Renal cortex interstitium (tissue), 11 donors: ENCODE measurements at regions not wholly inside any gene's neighbourhood (a gene's known extent, or its start where the extent isn't known, plus 50 kb on each side); places are given as distances from the start of the nearest gene placed in this dataset.
A peak's percentile ranks its signal among the peaks of the same experiment; 100 is the strongest.

ENCODE experiments used
- DNase-seq, 11 donors: peaks; one replicate each; pipeline ENCODE4 v3.0.0-alpha.2; 2013; ENCODE audit warnings: low read depth in 9 of 11, low spot score in 4 of 11; ENCODE audit errors: extremely low read depth in 1 of 11

DNA sequence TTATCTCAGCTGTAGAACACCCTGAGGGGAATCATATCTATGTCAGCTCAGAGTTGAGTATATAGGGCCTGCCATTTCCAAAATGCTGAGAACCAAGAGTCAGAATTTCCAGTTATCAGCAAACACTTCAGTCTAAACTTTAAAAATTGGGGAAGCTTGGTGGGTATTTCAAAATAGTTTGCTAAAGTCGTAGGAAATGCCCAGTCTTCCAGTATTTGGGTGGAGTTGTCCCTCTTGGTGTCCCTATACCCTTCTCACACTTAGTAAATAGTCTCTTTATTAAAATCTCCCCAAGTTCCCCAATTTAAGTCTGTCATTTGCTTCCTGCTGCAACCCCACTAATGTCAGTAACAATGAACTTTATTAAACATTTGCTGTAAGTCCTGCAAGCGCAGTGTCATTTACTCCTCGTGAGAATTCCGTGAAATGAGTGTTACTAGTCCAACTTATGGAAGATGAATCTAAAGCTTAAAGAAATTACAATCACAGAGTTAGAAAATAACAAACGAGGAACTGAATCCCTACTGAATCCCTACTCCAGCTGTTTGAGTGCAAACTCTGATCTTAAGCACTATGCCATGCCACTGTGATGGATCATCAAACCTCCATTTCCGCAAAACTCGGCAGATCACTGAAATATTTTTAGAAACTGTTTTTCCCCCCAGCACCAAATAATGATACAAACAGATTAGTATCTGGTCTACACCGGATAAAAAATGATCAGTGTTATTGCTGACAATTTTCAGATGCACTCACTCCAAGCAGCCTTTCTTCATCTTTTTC lies 341.7 kb upstream of the PROK2 start:
- no peak for DNase-seq

DNA sequence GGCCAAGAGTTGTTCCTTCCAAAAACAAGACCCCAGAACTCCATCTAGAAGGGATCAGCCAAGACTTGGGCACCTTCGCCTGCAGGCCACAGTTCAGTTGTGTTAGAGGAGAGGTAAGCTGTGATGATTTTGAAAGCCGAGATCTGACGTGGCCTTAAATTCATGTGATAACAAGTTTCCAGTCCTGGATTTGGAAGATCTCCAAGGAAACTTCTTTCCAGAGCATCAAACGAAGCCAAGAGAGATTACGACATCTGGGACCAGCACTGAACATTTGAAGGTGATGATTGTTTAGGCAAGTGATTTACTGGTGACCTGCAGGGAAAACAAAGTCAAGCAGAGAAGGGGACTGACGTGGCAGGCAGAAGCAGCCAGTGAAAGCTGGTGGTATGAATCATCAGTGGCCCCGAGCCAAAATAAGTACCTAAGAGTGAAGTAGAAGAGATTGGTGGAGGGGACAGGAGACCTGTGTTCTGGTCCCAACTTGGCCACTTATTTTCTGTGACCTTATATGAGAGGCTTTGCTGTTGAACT lies 339.0 kb upstream of the PROK2 start:
- no peak for DNase-seq

DNA sequence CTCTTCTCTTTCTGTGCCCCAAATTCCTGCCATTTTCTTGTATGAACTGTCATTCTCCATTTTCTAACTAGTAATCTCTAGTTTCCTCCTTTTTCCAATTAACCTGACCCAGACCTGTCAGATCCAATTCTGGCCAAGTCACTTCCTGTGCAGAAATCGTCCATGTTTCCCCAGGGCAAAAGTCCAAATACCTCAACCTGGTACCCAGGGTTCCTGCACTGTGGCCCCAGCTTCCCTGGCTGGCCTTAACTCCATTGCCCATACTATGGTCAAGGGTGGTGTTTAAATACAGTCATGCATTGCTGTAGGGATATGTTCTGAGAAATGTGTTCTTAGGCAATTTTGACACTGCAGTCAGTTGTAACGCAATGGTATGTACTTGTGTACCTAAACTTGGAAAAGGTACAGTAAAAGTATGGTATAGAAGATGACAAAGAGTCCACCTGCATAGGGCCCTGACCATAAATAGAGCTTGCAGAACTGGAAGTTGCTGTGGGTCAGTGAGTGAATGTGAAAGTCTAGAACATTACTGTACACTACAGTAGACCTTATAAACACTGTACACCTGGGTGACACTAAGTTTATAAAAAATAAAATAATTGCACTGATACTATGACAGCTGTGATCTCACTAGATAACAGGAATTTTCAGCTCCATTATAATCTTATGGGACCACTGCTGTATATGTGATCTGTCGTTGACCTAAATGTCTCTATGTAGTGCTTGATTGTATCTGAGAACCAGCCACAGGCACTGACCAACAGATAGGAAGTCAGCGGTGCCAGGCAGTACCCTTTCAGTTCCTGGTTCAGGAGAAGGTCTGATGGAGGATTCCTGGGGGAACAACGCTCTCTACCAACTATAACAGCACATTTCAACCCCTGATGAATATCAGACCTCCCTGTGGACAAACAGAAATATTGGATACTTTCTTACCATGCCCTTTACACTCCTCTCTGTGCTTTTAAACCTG lies 336.1 kb upstream of the PROK2 start:
- DNase-seq: no peak

DNA sequence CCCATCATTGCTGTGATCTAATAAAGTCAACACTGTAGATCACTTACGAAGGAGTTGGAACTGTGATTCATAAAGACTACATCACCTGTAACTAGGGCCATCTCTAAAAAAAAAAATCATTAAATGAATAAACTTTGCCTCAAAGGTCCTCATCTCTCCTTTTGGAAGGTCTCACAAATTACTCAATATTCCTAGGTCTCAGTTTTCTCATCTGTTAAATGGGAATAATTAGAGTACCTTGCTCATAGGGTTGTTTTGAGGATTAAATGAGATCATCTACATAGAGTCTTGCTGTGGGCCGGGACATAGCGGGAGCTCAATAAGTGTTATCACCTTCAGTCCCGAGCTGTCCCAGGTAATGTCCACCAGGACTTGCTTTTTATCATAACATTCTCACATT lies 335.1 kb upstream of the PROK2 start:
- no peak for DNase-seq

DNA sequence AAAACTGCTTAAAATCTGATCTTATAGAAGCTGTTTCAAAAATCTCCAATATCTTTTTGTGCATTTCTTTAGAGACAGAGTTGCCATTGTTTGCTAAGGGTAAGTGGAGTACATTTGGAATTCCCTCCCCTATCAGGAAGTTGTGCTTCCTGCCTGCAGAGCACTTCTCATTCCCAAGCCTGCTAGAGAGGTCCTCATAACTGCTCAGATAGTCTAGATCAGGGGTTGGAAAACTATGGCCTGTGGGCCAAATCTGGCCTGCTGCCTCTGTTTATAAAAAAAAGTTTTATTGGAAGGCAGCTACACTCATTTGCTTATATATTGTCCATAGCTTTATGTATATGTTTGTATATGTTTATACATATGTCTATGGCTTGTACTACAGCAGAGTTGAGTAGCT lies 333.7 kb upstream of the PROK2 start:
- DNase-seq: no peak

DNA sequence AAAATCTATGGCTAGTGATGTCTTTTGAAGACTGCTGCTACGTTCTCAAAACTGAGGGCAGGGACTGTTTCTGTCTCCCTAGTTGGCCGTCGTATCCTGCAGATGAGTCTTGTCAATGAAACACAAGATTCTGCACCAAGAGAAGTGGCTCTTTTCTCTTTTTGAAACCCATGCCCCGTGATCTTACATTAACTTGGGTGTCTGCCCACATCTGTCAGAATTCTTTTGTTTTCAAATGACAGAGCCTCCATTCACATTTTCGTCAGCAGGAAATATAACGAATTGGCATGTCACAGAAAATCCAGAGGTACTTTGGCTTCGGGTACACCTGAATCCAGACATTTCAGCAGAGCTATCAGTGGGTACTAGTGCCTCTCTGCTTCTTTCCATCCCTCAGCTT lies 331.3 kb upstream of the PROK2 start:
- no peak for DNase-seq

DNA sequence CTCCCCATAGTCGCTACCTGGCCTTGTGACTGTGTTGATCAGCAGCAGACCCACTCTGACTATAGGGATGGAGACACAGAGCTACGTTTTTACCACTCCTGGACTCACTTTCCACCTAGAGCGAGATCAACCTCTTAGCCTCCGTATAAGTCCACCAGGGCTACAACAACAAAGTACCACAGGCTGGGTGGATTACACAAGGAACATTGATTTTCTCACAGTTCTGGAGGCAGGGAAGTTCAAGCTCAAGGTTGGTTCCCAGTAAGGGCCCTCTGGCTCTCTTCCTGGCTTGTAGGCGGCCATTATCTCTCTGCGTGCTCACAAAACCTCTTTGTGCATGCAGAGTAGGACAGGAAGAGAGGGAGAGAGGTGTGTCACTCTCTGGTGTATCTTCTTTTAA lies 330.4 kb upstream of the PROK2 start:
- DNase-seq: no peak

DNA sequence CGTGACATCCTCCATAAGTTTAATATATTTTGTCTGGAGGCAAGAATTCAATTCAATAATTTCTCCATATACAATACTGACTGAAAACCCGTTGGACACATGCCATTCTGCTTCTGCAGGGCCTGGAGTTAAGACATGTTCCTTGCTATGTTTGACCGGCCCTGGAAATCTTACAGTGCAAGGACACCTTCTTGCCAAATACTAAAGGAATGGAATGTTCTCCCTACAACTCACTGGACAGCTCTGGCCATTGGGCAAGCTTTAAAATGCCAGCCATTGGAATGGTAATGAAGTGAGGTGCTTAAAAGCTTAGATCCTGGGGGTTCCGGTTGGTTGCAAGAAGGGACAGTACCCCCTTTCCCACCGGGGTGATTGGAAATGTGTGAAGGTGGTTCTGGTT lies 329.8 kb upstream of the PROK2 start:
- DNase-seq: no peak

DNA sequence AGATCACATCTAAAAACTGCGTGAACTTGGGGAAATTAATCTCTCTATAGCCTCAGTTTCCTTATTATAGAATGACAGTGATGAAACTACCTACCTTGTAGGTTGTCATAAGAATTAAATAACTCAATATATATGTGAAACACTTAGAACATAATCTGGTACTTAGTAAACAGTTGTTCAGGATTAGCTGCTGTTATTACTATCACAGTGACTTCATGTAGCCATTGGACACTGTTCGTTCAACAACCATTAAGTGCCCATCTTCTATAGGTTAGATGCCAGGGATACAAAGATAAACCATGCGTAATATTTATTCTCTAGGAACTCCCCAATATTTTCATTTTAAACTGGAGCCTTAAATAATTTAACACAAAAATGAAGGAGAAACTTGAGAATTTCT lies 329.0 kb upstream of the PROK2 start:
- no peak for DNase-seq

DNA sequence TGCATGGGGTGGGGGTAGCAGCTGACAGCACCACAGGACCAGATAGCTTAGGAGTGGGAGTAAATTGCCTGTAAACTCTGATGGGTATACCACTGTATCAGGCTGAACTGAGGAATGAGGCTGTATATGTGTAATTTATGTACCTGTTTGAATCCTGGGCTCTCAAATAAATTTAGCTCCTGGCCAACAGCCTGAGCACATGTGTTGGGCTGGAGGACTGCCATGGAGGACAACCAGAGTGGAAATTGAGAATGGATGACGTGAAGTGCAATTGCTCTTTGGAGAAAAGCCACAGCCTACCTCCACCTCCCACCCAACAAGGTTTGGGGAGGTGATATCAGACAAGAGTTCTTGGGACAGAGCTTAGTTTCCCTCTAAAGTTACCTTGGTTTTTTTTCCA lies 328.6 kb upstream of the PROK2 start:
- DNase-seq: no peak

DNA sequence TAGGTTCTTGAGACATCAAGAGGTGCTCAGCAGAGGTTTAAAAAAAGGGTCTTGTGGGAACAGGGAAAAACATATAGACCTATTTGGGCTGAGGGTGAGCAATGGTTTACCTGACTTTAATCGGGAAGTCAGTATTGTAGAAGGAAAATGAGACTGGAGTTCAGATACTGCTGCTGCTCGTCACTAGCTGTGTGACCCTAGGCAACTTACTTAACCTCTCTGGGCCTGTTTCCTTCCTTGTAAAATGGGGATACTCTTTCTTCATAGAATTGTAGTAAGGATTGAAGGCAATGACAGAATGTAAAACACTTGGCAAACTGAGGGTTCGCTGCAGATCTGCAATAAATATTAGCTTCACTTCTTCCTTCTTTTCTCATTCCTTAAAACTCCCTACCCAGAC lies 327.5 kb upstream of the PROK2 start:
- DNase-seq: no peak

DNA sequence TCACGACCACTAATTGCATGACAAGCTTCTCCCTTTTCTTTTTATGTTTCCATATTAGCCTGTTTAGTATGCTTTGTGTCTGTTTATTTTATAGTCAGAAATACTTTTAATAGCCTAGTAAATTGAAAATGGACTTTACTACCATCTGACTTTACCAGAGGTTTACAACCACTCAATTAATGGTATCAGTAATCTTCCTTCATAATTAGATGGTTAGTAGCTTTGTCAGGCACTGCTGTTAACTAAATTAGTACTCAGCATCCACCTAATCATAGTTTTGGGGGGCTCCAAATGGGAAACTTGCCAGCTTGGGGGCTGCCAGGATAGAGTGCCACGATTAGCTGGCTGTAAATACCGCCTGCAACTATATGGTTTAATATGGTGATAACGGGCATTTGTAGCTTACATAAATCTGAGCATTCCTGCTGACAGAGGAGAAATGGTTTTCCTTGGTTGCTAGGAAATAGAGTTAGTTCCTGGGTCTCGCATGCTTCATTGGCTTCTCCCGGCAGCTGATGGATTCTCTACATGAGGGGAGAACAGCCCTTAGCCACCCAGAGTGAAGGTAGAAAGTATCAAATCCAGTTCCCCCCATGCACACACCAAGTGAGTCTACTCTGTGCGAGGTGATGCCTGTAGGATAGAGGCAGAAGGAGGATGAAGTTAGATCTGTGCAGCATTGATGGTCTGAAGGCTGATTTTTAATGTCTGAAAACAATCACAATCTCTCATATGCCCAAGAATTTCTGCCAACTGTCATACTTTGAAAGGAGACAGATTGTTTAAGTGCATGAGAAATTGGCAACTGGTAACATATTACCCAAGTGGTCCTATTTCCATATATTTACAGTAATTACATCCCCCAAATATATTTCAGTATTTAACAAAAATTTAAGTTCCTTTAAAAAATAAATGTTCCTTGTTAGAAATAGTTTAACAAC lies 326.6 kb upstream of the PROK2 start:
- DNase-seq: no peak

DNA sequence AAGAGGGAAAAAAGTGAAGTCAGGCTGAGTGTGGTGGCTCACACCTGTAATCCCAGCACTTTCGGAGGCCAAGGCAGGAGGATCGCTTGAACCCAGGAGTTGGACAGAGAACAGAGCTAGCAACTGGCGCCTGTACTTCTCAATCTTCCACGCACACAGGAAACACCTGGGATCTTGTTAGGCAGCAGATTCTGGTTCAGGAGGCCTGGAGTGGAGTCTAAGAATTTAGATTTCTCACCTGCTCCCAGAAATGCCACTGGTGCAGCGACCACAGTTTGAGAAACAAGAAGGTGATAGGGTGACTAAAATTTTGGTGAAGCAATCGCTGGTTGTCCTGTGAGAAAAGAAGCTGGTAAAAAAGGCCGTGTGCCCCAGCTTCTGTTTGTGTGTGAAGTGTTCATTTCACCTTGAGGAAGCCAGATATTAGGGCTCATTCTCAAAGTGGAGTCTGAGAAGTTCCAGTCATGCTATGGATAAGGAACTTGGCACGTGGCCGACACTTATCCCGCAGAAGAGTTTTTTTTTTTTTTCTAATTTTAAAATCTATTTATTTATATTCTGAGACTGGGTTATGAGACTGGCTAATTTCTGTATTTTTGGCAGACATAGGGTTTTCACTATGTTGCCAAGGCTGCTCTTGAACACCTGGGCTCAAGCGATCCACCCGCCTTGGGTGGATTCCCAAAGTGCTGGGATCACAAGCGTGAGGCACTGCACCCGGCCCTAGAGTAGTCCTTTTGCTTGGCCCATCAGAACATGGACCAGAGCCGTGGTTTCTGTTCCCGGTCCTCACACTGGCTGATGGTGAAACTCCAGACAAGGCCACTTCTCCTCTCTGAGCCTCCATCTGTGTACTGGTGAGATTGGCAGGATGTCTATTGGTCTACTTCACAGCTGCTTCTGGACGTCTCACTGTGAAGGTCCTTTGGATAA lies 324.6 kb upstream of the PROK2 start:
- DNase-seq: no peak

DNA sequence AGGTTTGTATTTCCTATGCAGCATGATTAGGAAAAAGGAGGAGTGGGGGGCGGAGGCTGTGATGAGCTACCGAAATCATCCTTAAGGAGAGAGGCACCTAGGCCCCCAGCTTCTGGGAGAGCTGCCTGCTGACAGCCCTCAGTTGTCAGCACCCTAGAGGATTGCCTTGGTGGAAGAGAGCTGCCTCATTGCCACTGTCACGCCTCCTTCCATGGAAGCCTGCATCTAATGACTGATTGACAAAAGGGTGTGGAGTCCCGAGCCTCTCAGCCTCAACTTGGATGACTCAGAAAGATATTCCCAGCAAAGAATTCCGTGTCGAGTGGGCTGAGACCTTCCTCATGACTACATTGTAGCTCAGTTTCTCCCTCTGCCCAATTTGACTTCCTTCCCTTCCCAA lies 320.4 kb upstream of the PROK2 start:
- DNase-seq: no peak

DNA sequence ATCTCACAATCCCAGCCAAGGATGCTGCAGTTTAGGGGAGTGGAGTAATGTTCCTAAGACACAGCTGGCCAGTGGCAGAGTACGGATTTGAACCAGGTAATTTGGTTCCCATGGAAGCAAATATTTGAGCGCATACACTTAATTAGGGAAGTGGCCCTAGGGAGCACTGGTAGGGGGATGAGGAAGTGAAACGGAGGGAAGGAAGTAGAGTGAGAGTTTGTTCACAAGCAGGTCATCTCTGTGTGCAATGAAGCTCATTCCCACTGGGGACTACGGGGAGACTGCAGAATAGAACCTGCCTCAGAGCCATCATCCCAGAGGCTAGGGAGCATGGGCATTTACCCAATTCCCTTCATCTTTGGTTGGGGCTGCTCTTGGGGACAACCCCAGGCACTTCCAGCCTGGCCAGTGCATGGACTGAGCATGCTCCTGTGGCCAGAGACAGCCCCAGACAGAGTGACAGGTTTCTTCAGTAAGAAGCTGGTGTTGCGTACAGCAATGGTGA lies 317.2 kb upstream of the PROK2 start:
- DNase-seq: no peak

DNA sequence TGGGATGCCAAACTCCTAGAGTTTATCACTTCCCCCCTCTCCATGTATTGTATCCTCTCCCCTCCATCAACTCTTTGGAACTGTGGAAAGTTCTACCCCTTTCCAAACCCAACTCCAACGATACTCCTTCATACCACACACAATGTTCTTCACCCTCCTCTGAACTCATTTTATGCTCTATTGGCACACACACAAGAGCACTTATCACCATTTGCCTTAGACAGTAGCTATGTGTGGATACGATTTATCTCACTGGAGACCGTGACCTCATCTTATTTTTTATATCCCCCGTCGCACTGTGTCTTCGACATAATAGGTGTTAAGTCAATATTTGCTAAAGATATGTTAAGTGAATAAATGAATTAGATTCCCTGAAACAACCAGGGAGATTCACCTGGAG lies 316.5 kb upstream of the PROK2 start:
- DNase-seq: no peak

DNA sequence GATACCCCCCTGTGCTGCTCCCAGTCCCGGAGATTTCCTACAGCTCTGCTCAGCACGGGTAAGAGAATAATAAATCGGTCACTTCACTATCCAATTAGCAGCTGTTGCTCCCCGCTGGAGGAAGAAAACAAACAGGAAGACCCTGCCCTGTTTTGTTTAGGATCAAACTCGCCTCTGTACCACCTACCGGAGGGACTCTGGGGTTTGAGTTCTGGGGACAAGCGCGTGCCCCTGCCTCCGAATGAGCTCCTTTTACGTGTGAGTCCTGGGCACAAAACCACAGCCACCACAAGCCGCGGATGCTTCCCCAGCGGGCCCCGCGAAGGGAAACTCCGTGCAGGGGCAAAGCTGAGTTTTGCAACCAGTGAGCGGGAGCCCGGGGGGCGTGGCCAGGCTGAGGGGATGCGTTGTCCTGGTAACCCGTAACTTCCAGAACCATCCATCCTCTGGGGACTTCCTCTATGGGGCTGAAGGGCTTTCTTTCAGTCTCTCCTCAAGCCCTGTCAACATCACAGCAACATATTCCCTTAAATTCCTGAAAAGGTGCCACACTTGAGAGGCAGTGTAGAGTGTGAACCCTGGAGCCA lies 315.7 kb upstream of the PROK2 start:
- peak; percentile 61 to 81 (median 73) for DNase-seq
